LNCAP (cell line): ENCODE measurements at regions not wholly inside any gene's neighbourhood (a gene's known extent, or its start where the extent isn't known, plus 50 kb on each side); places are given as distances from the start of the nearest gene placed in this dataset.

Experiments used
- CTCF ChIP-seq: fragments of 450-650 bp; IDR thresholded peaks from 2 replicates; pipeline ENCODE4 v1.5.1; 2017; ENCODE audit warnings: mild to moderate bottlenecking

- TF ChIP-seq CTCF, result no peak
Measured at GRCh38 chr5:155068616-155069100, 55.1 kb downstream of the KIF4B start.

DNA sequence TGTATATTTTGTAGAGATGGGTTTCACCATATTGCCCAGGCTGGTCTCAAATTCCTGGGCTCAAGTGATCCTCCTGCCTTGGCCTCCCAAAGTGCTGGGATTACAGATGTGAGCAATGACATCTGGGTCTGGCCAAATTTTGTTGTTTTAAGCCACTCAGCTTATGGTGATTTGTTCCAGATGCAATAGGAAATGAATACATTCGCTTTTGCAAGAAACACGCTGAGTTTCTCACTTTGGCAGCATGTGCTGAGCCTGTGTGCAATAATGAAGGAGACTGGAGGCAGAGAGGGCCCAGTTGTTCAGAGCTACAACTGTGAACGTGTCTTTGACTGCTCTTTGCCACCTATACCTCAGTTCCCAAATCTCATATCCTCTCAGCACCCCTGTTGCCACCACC lies 56.4 kb downstream of the KIF4B start:
- TF ChIP-seq CTCF, result no peak

- TF ChIP-seq CTCF, result no peak
Measured at GRCh38 chr5:155070781-155071180, 57.2 kb downstream of the KIF4B start.

DNA sequence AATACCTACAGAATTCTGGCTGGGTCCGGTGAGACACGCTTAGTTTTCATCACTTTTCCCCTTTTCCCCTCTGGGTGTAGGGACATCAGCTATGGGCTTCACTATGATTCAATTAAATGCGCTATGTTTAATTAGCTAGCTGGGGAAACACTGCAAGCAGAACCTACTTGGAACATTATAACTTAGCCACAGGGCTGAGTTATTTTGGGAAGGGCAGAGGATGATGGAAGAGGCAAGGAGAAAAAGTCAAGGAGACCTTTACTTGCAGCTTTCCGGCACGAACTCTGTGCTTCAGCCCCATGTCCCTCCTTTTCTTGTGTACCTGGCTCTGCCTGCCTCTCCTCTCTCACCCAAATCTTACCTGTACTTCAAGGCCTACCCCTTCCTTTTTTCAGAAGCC lies 62.8 kb downstream of the KIF4B start:
- TF ChIP-seq CTCF, result no peak

GRCh38 chr5:155079698-155080097 lies 66.1 kb downstream of the KIF4B start:
- no peak for TF ChIP-seq CTCF

DNA sequence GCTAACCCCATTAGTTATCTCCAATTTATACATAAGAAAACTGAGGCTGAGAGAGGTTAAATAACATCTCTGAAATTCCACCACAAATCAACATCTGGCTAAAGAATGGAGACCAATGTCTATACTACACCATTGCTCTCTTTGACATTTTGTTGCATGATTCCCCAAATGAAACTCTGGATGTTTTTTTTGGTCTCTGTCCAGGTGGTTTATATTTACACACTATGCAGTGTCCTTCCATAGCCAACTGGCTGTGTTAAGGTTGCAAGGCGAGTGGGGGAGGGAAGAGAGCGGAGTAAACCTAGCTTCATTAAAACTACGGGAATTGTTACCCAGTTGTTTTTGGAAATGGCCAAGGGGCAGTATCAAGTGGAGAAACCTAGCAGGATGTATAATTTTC lies 67.2 kb downstream of the KIF4B start:
- no peak for TF ChIP-seq CTCF

- no peak for TF ChIP-seq CTCF
Measured at GRCh38 chr5:155081618-155082017, 68.1 kb downstream of the KIF4B start.

- TF ChIP-seq CTCF, result no peak
Measured at GRCh38 chr5:155082401-155082800, 68.8 kb downstream of the KIF4B start.
